Stimulated activated CD8-positive, alpha-beta memory T cell treated with anti-CD3 and anti-CD28 coated beads, Interleukin-15, amount 100 ng/mL, for 24 hours (primary cell): ENCODE measurements at regions not wholly inside any gene's neighbourhood (a gene's known extent, or its start where the extent isn't known, plus 50 kb on each side); places are given as distances from the start of the nearest gene placed in this dataset.

ENCODE experiments used
- DNase-seq: peaks from one replicate; pipeline ENCODE4 v3.0.0-alpha.2; 2020; ENCODE audit warnings: low read depth

GRCh38 chr14:86897704-86898513 lies 1095.1 kb downstream of the GALC start:
- DNase-seq = no peak

GRCh38 chr14:86897224-86897623 lies 1095.8 kb downstream of the GALC start:
- no peak for DNase-seq

GRCh38 chr14:86896701-86897100 lies 1096.3 kb downstream of the GALC start:
- DNase-seq = no peak

- no peak for DNase-seq
Observed at GRCh38 chr14:86892152-86892956, 1100.6 kb downstream of the GALC start.

GRCh38 chr14:86885280-86885679 lies 1107.7 kb downstream of the GALC start:
- DNase-seq = no peak

GRCh38 chr14:86884498-86884897 lies 1108.5 kb downstream of the GALC start:
- no peak for DNase-seq

- no peak for DNase-seq
Observed at GRCh38 chr14:86882818-86883217, 1110.2 kb downstream of the GALC start.

GRCh38 chr14:86865934-86866333 lies 1127.0 kb downstream of the GALC start:
- DNase-seq = no peak

GRCh38 chr14:86858591-86858990 lies 1134.4 kb downstream of the GALC start:
- no peak for DNase-seq

GRCh38 chr14:86858031-86858430 lies 1135.0 kb downstream of the GALC start:
- DNase-seq = no peak

- DNase-seq = no peak
Observed at GRCh38 chr14:86852530-86852929, 1140.5 kb downstream of the GALC start.

- no peak for DNase-seq
Observed at GRCh38 chr14:86847140-86847539, 1145.8 kb downstream of the GALC start.

GRCh38 chr14:86838363-86838762 lies 1154.6 kb downstream of the GALC start:
- DNase-seq = no peak

- DNase-seq = no peak
Observed at GRCh38 chr14:86826661-86827060, 1166.3 kb downstream of the GALC start.

GRCh38 chr14:86824167-86824566 lies 1168.8 kb downstream of the GALC start:
- no peak for DNase-seq

GRCh38 chr14:86823581-86823980 lies 1169.4 kb downstream of the GALC start:
- no peak for DNase-seq

GRCh38 chr14:86815341-86815740 lies 1177.6 kb downstream of the GALC start:
- DNase-seq = no peak

GRCh38 chr14:86802726-86803125 lies 1190.3 kb downstream of the GALC start:
- no peak for DNase-seq

GRCh38 chr14:86799244-86799647 lies 1193.7 kb downstream of the GALC start:
- no peak for DNase-seq

- DNase-seq = no peak
Observed at GRCh38 chr14:86798330-86798729, 1194.7 kb downstream of the GALC start.

- DNase-seq = no peak
Observed at GRCh38 chr14:86797075-86797351, 1196.0 kb downstream of the GALC start.

GRCh38 chr14:86796221-86797074 lies 1196.5 kb downstream of the GALC start:
- DNase-seq = no peak

GRCh38 chr14:86794689-86795088 lies 1198.3 kb downstream of the GALC start:
- no peak for DNase-seq
